ENCODE measurements at regions not wholly inside any gene's neighbourhood (a gene's known extent, or its start where the extent isn't known, plus 50 kb on each side); places are given as distances from the start of the nearest gene placed in this dataset.
"Not testable (repeated sequence)": the region's sequence is repeated elsewhere in the genome, so short reads cannot be mapped to it uniquely, and the experiment has no call there.

DNA sequence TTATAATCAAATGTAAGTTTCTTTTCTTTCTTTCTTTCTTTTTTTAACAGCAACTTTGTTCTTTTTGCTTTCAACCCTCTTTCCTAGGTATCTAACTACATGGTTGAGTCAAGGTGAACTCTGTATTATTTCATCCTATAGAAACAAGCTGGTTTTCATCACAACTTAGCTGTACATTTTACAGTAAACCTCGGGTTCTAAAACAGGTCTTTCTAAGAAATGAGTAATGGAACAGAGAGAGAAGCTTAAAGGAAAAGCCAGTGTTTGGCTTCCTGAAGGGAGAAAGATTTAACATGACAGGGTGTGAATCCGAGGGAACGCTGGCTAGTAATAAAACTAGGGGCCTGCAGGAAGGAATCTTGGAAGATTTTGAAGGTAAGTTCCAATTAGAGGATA lies 143.4 kb upstream of the ITGB1 start:
- DNase-seq (ENCODE audit: low read depth, low spot score), result no peak

DNA sequence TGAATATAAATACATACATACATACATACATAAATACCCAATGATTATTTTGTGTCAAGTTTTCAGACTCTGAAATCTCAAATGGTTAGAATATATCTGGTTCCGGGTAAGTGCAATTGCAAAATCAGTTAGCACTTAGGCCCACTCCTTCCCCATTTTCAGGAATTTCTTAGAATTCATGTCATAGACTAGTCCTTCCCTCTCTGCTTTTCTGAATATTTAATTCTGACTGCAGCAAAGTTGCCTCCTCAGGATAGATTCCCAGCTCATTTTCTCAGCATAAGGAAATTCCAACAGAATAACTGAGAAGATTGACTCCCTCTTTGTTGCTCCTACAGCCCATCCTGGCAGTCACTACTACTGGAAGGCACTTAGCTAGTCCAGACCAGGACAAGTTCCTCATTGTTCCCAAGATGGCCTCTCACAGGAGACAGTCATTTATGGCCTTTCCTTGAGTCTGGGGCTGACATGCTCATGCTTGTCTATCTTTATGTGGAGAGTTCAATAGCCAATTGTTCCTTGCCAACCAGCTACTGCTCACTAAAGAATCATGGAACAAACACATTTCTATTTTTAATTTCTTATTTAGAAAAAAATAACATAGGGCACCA lies 142.9 kb upstream of the ITGB1 start:
- DNase-seq (ENCODE audit: low read depth, low spot score), result no peak

- DNase-seq (ENCODE audit: low read depth, low spot score), result no peak
Measured at GRCh38 chr10:33099748-33100147, 141.7 kb upstream of the ITGB1 start.

- no peak for DNase-seq (ENCODE audit: low read depth, low spot score)
Measured at GRCh38 chr10:33098951-33099663, 141.1 kb upstream of the ITGB1 start.

- DNase-seq (ENCODE audit: low read depth, low spot score), result no peak
Measured at GRCh38 chr10:33095867-33096815, 138.1 kb upstream of the ITGB1 start.

GRCh38 chr10:33094263-33095051 lies 136.4 kb upstream of the ITGB1 start:
- DNase-seq (ENCODE audit: low read depth, low spot score), result no peak

DNA sequence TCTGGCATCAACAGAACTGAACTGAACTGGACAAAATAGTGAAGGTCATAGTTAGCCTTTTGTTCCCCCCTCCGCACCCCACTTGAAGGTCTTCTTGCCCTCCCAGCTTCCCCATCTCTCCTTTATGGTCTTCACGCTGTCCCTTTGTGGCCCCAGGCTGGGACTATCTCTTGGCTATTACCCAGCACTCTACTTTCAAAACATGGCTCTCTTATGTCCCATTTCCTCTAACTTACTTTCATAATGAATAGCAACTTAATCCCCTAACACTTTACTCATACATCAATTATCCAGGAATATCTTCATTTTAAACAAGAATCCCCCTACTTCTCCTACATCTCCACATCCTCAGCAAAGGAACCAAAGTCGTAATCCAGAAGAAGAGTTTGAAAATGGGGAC lies 135.3 kb upstream of the ITGB1 start:
- no peak for DNase-seq (ENCODE audit: low read depth, low spot score)

GRCh38 chr10:33092596-33092995 lies 134.6 kb upstream of the ITGB1 start:
- no peak for DNase-seq (ENCODE audit: low read depth, low spot score)

- no peak for DNase-seq (ENCODE audit: low read depth, low spot score)
Measured at GRCh38 chr10:33091201-33091600, 133.2 kb upstream of the ITGB1 start.

DNA sequence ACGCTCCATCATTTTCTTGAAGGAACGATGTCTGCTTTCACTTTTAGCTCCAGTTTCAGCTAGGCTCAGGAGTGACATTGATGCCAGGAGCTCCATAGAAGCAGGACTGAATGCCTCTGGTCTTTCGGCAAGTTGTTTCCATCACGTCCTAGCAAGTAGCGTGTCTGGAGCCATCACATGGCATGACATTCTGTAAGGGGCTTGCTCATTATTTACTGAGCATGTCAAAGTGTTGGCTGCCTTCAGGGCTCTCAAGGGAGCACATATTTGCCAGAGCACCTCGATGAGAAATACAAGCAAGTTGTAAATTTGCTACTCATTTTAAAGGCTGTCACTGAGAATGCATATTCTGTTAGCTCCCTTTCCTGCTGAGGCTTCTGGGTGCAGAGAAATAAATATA lies 131.0 kb upstream of the ITGB1 start:
- DNase-seq (ENCODE audit: low read depth, low spot score), result no peak

GRCh38 chr10:33087922-33088321 lies 129.9 kb upstream of the ITGB1 start:
- DNase-seq (ENCODE audit: low read depth, low spot score), result no peak

GRCh38 chr10:33087152-33087551 lies 129.1 kb upstream of the ITGB1 start:
- DNase-seq (ENCODE audit: low read depth, low spot score), result no peak

DNA sequence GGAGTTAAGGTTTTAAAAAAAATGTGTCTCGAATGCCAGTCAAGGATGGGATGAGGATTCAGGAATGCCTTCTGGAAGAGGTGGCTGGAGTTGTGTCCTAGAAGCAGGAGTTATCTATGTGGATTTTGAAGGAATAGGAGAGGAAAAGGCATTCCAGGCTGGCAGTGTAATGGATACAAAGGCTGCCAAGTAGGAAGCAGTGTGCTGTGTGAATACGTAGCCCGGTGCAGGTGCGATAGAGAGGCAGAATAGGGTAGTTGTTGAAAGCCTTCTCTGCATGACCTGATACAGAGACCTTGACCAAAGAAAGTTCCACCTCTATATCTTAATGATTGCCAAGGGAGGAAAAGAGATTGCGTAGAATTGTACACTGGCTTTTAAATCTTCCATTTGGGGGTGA lies 128.1 kb upstream of the ITGB1 start:
- DNase-seq (ENCODE audit: low read depth, low spot score), result no peak

DNA sequence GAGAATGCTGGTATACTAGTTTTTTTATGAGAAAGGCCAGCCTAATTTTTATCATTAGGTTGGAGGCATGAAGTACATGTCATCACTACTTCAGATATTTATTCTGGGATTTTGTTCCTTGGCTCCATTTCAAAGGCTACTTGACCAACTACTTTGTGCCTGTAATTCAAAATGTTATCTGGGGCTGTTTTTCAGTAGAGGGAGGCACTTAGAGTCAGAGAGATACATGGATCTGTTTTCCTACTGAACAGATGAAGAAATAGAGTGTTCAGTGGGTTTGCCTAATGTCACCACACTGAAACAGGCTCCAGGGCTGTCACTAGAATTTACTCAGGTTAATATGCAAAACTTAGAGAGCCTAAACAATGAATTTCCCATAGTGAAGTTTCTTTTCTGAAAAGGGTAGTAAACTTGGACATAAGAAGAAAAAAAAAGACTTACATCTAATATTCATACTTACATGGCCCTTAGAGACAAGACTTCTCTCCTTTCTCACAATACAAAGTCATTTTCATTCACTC lies 127.3 kb upstream of the ITGB1 start:
- no peak for DNase-seq (ENCODE audit: low read depth, low spot score)

DNA sequence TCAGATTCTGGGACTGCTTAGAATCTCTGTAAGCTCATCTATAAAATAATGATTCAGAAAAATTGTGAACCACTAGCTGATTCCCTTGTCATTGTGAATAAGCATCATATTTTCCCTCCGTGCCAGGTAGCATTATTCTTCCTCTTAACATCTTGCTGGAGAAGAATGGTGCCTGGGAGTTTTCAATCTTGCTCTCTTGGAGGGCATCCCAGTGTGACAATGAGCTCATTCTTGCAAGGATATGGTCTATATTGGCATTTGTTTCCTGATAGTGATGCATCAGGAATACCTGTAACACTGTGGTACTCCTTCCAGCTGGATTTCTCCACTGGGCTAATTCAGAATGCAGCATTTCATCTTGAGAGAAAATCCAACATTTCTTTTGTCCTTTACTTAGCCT lies 126.4 kb upstream of the ITGB1 start:
- no peak for DNase-seq (ENCODE audit: low read depth, low spot score)

- no peak for DNase-seq (ENCODE audit: low read depth, low spot score)
Measured at GRCh38 chr10:33082373-33082895, 124.4 kb upstream of the ITGB1 start.

- not testable (repeated sequence) for DNase-seq (ENCODE audit: low read depth, low spot score)
Measured at GRCh38 chr10:33080467-33080866, 122.4 kb upstream of the ITGB1 start.

GRCh38 chr10:33074443-33074842 lies 116.4 kb upstream of the ITGB1 start:
- no peak for DNase-seq (ENCODE audit: low read depth, low spot score)

DNA sequence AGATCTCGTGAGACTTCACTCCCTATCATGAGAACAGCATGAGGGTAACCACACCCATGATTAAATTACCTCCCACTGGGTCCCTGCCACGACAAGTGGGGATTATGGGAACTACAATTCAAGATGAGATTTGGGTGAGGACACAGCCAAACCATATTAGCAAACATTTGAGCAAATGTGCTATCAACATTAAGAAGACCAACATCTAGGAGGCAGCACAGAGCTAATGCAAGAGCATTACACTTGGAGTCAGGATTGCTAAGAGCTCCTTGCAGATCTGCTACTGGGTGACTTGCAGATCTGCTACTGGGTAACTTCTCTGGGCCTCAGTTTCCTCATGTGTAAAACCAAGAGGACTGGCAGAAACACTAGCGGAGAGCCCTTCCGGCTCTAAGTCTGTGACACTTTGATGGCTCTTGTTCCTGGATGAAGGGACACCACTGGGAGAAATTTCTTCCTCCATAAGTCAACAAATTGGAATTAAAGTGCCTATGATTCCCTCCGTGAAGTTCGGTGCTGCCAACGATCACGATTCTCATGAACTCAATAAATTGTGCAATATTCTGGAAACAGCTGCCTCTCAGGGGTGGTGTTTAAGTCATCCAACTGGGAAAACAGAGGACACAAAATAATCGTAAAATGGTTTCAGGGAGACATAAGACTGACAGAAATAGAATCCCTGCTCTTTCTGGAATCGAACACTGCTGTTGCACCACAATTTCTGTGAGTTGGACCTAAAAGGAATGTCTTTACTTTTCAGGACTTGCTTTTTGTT lies 115.8 kb upstream of the ITGB1 start:
- DNase-seq (ENCODE audit: low read depth, low spot score), result no peak

DNA sequence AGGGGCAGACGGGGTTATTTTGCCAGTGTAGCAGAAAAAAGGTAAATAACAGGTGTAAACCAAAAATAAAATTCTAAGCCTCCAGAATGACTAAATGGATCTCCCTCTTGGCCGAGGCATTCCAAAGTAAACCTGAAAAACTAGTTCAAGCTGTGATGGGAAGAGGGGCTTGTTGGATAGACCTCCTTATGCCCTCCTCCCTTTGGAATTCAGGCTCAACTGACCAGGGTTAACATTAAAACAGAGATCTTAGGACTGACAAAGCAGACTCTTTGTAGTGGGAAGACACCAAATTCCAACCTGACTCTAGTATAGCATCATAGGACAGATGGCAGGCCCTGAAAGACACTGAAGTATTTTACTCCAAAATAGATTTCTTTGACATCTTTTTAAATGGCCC lies 113.8 kb upstream of the ITGB1 start:
- no peak for DNase-seq (ENCODE audit: low read depth, low spot score)

All from smooth muscle cell of the brain vasculature (primary cell).